GM12872 (cell line): ENCODE measurements at regions not wholly inside any gene's neighbourhood (a gene's known extent, or its start where the extent isn't known, plus 50 kb on each side); places are given as distances from the start of the nearest gene placed in this dataset.

Source experiments
- CTCF ChIP-seq: IDR thresholded peaks from 3 replicates; pipeline ENCODE4 v1.5.1; 2011; ENCODE audit warnings: low read depth, mild to moderate bottlenecking, low read length, moderate library complexity; ENCODE audit not compliant: insufficient read depth

- TF ChIP-seq CTCF: no peak
These were observed 83.4 kb upstream of the SNTG2 start for GRCh38 chr2:867296-867695.

GRCh38 chr2:866887-867286 is 83.8 kb upstream of the SNTG2 start:
- no peak for TF ChIP-seq CTCF

GRCh38 chr2:866009-866680 is 84.5 kb upstream of the SNTG2 start:
- no peak for TF ChIP-seq CTCF

- no peak for TF ChIP-seq CTCF
These were observed 86.0 kb upstream of the SNTG2 start for GRCh38 chr2:864501-865106.

- no peak for TF ChIP-seq CTCF
These were observed 86.8 kb upstream of the SNTG2 start for GRCh38 chr2:863732-864450.

- no peak for TF ChIP-seq CTCF
These were observed 87.8 kb upstream of the SNTG2 start for GRCh38 chr2:862731-863466.

GRCh38 chr2:862355-862687 is 88.3 kb upstream of the SNTG2 start:
- no peak for TF ChIP-seq CTCF
